Middle frontal gyrus (tissue), 1 donor: ENCODE measurements at regions not wholly inside any gene's neighbourhood (a gene's known extent, or its start where the extent isn't known, plus 50 kb on each side); places are given as distances from the start of the nearest gene placed in this dataset.

Experiments used
- DNase-seq: peaks from one replicate; pipeline ENCODE4 v3.0.0-alpha.2; 2015; ENCODE audit warnings: low spot score; ENCODE audit errors: extremely low spot score

DNA sequence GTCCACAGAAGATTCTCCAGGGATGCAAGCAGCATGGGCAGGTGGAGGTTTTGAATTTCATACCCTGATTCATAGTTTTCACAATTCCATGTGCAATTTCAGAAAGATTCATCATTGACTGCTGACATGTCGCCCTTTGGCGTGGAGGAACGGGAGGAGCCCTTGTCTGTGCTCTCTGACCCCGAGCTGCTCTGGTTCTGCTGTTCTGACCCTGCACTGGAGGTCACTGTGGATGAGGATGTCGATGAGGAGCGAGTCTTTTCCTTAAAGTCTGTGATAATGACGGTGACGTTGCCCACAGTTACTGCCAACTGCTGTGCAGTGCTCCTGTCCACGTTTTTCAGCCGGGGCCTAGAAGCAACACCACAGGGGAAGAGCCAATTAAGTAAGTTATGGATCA lies 470.0 kb downstream of the SHQ1 start:
- no peak for DNase-seq

DNA sequence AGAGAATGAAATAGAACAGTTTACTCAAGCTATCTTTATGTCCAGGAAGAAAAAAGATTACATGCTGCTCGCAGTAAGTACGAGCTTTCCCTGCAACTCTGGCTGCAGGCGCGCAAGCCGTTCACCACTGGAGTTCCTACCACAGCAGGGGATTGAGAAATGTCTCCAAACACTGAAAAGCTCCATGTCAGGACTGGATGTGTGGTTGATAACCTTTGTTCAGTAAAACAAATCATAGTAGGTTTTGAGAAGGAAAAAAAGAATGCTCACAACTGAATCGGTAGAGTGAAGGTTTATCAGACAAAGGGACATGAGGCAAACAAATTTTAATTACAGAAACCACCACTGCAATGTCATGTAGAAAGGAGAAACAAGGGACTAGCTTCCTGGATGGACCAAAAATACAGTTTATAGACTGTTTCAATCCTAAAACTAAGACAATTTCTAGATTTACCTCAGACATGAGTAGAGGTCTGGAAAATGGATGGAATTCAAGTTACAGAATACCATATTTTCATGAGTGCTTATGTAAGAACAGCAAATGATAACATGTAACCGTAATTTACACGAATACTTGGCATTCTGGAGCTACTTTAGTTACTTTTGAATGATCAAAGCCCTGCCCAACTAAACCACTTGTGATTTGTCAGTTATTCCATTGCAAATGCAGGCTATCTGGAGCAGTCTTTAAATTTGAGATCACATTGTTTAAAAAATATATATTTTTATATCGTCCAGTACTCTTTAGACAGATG lies 471.1 kb downstream of the SHQ1 start:
- no peak for DNase-seq

- DNase-seq = no peak
Observed at GRCh38 chr3:72375237-72376076, 472.8 kb downstream of the SHQ1 start.

DNA sequence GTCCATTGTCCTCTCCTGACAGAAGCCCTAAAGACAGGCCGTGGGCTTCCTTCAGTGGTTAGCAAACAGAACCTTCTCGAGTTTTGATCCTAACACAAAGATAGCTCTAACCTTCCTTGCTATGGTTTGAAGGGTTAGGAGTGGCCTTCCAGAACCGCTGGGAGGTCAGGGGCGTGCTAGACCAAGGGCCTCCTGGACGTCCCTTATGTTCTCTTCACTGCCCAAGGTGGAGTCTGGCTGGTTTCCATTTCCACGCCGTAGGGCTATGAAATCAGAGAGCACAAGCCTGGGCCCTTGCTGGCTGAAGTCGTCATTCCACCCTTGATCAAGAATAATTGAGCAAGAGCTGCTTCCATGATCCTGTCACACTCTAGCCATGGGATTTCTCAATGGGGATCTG lies 475.1 kb downstream of the SHQ1 start:
- DNase-seq = no peak

- DNase-seq = no peak
Observed at GRCh38 chr3:72372161-72372560, 476.1 kb downstream of the SHQ1 start.

DNA sequence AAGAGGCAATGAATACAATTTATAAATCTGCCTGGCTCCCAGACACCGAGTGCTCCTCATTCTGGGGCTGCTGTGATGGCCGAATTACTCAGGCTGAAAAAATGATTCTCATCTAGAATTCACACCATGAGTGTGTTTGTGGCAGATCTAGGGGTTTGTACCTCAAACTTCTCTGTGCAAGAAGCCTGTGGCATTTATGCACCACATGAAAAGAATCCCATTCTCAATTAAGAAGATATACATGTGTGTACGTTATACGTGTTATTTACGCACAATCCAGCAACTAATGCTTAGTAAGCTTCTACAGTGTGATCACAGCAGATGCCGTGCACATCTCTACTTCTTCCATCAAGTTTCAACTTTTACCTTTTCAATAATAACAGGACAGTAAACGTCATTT lies 476.8 kb downstream of the SHQ1 start:
- no peak for DNase-seq

- DNase-seq = no peak
Observed at GRCh38 chr3:72370947-72371346, 477.3 kb downstream of the SHQ1 start.

DNA sequence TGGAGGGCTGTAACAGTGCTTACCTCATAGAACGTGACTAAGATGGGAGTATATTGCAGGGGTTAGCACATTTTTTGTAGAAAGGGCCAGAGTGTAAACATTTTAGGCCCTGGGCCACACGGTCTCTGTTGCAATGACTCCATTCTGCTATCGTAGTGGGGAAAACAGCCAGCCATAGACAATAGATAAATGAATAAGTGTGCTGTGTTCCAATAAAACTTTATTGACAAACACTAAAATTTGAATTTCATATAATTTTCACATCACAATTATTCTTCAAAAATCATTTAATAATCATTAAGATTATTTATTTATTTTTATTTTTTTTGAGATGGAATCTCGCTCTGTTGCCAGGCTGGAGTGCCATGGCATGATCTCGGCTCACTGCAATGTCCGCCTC lies 478.6 kb downstream of the SHQ1 start:
- DNase-seq = no peak

- DNase-seq = no peak
Observed at GRCh38 chr3:72368331-72368975, 479.8 kb downstream of the SHQ1 start.

DNA sequence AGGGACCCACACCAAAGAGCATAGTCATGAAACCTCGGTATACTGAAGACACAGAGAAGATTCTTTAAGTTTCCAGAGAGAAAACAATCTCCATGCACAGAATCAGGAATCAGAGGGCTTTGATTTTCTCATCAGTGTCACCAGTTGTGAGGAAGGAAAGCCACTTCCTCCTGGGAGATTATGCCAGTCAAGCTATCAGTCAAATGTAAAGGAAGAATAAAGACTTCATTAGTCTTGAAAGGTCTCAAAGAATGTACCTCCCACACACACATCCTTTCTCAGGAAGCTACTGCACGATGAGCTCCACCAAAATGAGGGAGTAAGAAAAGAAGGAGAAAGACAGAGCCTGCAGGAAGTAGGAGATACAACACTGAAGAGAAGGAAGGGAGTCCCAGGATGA lies 486.3 kb downstream of the SHQ1 start:
- no peak for DNase-seq

DNA sequence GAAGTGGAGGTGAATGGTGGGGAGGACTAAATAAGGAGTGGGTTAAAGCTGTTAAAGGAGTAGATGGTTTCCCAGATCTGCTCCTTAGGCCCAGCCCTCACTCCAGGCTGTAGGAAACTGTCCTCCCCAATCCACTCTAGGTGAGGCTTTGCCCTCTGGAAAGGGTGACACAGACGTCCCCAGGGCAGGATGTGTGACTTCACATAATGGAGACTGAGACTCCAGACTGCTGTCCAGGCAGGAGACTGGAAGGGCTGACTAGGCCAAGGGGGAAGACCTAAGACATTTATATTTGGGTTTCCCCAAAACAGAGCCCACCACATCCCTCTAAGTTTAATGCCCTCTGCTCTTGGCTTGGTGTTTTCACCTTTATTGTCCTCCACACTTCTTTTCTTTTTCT lies 488.5 kb downstream of the SHQ1 start:
- no peak for DNase-seq

- no peak for DNase-seq
Observed at GRCh38 chr3:72355168-72355567, 493.1 kb downstream of the SHQ1 start.

GRCh38 chr3:72354486-72354885 lies 493.8 kb downstream of the SHQ1 start:
- no peak for DNase-seq

GRCh38 chr3:72353236-72354128 lies 494.8 kb downstream of the SHQ1 start:
- DNase-seq = no peak

DNA sequence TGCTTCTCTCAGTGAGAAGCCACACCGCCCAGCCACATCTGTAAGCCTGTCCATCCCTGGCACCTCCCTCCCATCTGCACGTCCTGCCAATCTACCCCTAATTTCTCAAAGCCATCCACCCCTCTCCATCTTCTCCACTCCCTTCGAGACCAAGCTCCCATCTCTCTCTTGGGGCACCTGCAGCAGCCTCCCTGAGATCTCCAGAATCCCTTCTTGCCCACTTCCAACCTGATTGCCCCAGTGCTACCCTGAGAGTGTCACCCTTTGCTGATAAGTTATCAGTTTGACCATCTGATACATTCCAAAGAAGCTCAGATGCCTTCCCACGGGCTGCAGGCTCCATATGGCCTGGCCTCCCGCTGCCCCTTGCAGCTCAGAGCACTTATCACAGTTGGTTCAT lies 496.1 kb downstream of the SHQ1 start:
- DNase-seq = no peak

- no peak for DNase-seq
Observed at GRCh38 chr3:72351536-72351935, 496.7 kb downstream of the SHQ1 start.

DNA sequence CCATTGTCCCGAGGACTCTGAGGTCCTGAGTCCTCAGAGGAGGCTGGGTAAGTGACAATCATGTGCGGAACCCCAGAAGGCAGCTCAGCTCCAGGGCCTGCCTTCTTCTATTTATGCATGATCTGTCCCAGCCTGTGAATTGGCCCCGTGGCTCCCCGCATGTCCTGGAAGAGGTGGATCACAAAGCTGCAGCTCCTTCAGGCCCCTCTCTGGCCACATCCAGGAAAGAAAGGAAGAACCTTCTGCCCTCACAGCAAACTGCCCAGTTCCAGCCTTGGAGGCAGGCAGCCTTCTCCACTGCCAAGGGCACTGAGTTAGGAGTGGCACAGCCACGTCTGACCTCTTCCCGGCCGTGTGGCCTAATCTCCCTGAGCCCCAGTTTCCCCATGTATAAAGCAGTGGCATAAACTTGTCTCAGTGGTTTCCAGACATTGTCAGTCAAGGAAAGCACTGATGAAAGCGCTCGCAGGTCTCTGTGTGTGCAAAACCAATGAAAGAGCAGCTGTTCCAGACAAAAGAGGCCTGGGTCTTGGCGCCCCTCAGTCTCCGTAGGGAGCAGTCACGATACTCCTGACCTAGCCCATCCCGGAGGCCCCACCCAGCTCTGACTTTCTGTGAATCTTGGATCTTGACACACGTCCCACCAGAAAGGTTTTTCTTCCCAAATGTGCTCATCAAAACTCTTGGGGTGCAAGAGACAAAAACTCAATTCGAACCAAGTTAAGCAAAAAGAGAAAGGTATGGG lies 497.3 kb downstream of the SHQ1 start:
- DNase-seq = no peak

GRCh38 chr3:72348357-72348756 lies 499.9 kb downstream of the SHQ1 start:
- DNase-seq = no peak

- no peak for DNase-seq
Observed at GRCh38 chr3:72347819-72348319, 500.4 kb downstream of the SHQ1 start.

DNA sequence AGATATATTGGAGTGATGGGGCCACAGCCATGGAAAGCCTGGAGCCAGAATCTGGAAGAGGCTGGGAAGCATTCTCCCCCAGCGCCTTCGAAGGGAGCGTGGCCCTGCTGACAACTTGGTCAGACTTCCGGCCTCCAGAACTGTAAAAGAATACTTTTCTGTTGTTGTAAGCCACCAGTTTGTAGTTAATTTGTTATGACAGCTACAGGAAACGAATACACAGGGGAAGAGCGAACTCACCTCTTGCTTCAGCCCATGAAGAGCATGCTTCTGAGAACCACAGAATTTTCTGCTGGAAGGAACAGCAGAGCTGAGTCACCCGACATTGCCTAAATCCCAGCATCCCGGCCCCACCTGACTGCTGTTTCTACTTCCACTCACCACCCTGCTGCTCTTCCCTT lies 501.7 kb downstream of the SHQ1 start:
- DNase-seq = no peak
